GM06990 (cell line): ENCODE measurements at regions not wholly inside any gene's neighbourhood (a gene's known extent, or its start where the extent isn't known, plus 50 kb on each side); places are given as distances from the start of the nearest gene placed in this dataset.
"Not testable (repeated sequence)": the region's sequence is repeated elsewhere in the genome, so short reads cannot be mapped to it uniquely, and the experiment has no call there.

Experiments used
- DNase-seq: peaks from one replicate; pipeline ENCODE4 v3.0.0-alpha.2; 2011; ENCODE audit not compliant: insufficient read length; ENCODE audit errors: extremely low read depth
- H3K27me3 ChIP-seq: replicated peaks from 2 replicates; pipeline ENCODE4 v1.6.0; 2011; ENCODE audit warnings: low read length; ENCODE audit not compliant: control insufficient read depth, insufficient read depth
- H3K36me3 ChIP-seq: 2 replicates; pipeline ENCODE4 v1.5.1; 2011; ENCODE audit warnings: low read length; ENCODE audit not compliant: control insufficient read depth, insufficient read depth
- H3K4me3 ChIP-seq: replicated peaks from 2 replicates; pipeline ENCODE4 v1.5.1; 2011; ENCODE audit warnings: low read depth, mild to moderate bottlenecking, control low read depth, low read length
- CTCF ChIP-seq: IDR thresholded peaks from 2 replicates; pipeline ENCODE4 v1.5.1; 2011; ENCODE audit warnings: low read length, control low read depth, mild to moderate bottlenecking, inconsistent platforms; ENCODE audit not compliant: insufficient read depth, poor library complexity, severe bottlenecking

DNA sequence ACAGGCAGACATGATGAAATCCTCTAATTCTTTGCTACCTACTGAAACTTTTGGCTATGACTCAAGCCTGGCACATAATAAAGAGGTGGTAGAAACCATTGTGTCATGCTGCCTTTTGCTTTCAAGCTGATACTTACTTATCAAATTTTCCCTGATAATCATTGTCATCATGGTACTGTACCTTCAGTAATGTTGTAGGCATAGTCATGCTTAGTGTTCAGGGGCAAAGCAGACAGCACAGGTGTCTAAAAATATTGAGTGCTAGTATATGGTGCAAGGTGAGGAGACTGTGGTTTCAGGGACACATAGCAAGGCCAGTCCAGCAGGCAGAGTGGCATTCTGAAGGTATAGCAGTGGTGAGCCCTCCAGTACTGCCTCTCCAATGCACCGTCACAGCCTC is 226.9 kb upstream of the DEPDC1 start:
- DNase-seq = no peak
- Histone ChIP-seq H3K4me3 (no peak overlapping the region), H3K27me3 (no peaks in the 10 kb centered on the region), H3K36me3 (no peaks in the 10 kb centered on the region)
- no peak for TF ChIP-seq CTCF

GRCh38 chr1:68725001-68725752 is 228.3 kb upstream of the DEPDC1 start:
- TF ChIP-seq CTCF = no peak
- no peak for DNase-seq
- H3K4me3 ChIP-seq = no peak overlapping the region
- no peaks in the 10 kb centered on the region for H3K27me3 ChIP-seq
- no peaks in the 10 kb centered on the region for H3K36me3 ChIP-seq

DNA sequence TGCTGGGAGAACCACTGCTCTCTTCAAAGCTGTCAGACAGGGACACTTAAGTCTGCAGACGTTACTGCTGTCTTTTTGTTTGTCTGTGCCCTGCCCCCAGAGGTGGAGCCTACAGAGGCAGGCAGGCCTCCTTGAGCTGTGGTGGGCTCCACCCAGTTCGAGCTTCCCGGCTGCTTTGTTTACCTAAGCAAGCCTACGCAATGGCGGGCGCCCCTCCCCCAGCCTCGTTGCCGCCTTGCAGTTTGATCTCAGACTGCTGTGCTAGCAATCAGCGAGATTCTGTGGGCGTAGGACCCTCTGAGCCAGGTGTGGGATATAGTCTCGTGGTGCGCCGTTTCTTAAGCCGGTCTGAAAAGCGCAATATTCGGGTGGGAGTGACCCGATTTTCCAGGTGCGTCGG is 242.6 kb upstream of the DEPDC1 start:
- not testable (repeated sequence) for H3K36me3 ChIP-seq, H3K4me3 ChIP-seq, H3K27me3 ChIP-seq, DNase-seq

DNA sequence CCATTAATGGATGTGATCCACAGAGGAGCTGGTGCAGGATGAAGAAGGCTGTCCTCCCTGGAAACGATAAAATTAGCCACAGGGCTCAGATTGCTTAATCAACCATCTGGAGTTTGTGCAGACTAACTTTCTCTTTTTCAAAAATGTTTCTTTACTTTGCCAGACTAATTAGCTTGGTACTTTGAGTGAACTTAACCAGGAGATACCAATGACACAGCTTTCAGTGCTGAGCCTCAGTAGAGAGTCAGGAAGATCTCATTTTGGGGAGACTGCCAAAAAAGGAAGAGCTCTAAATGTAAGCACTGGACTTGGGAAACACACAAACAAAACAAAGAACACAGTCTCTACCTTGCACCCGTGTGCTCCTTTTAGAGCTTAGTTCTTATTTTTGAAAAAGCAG is 248.1 kb upstream of the DEPDC1 start:
- Histone ChIP-seq H3K4me3 (no peak overlapping the region), H3K27me3 (no peaks in the 10 kb centered on the region), H3K36me3 (no peaks in the 10 kb centered on the region)
- no peak for TF ChIP-seq CTCF
- no peak for DNase-seq

DNA sequence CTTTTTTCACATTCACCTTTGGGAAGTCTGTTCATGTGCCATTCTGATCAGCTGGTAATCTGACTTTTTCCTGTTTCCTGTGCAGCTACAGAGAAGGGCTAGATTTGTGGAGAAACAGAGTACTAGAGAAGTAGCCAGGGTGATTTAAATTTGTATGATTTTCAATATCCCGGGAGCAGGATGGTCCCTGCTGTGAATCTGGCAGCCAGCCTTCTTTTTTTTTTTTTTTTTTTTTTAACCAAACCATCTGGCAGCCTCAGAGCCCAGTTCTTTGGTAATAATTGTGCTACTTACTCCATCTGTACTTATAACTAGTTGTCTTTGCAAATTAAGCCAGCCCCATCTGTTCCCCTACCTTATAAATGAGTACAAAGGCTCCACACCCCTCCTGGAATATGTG is 248.6 kb upstream of the DEPDC1 start:
- Histone ChIP-seq H3K36me3 (no peaks in the 10 kb centered on the region), H3K4me3 (no peak overlapping the region), H3K27me3 (no peaks in the 10 kb centered on the region)
- no peak for DNase-seq
- no peak for TF ChIP-seq CTCF

GRCh38 chr1:68746378-68746777 is 249.5 kb upstream of the DEPDC1 start:
- TF ChIP-seq CTCF = no peak
- DNase-seq = no peak
- H3K4me3 ChIP-seq = no peak overlapping the region
- no peaks in the 10 kb centered on the region for H3K36me3 ChIP-seq
- no peaks in the 10 kb centered on the region for H3K27me3 ChIP-seq
